Uterus (tissue), 2 donors: ENCODE measurements at regions not wholly inside any gene's neighbourhood (a gene's known extent, or its start where the extent isn't known, plus 50 kb on each side); places are given as distances from the start of the nearest gene placed in this dataset.

Source experiments
- POLR2A ChIP-seq, 2 donors: fragments of 450-650 bp; IDR thresholded peaks; one replicate each; pipeline ENCODE4 v1.6.1; 2016; ENCODE audit warnings: antibody characterized with exemption in 2 of 2, mild to moderate bottlenecking in 1 of 2, moderate library complexity in 1 of 2
- TF ChIP-seq, protein P1 (sequence below), 4 experiments: fragments of 200-600 bp in 2 of 4; fragments of 450-650 bp in 2 of 4; sonication (generic) in 2 of 4; IDR thresholded peaks; one replicate each; pipeline ENCODE4 v1.5.1; 2016 to 2019; ENCODE audit warnings: antibody characterized with exemption in 4 of 4, mild to moderate bottlenecking in 2 of 4, moderate library complexity in 1 of 4

DNA sequence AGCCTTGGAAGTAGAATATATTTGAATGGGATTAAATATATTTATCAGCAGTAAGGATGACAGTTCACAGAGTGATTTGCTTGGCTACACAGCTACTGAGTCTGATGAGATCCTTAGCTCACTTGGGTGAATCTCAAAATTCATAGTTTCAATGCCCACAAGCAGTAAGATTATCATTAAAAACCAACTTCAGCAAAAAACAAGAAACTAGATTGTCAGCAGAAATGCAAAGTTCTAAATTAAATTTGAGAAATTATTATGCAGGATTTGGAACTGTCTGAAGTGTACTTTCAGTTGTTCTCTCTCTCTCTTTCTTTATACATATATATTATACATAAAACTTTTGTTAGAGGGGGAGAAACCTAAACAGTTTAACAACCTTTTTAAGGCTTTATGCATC is 288.8 kb upstream of the SASH1 start:
- TF ChIP-seq, protein P1, sequence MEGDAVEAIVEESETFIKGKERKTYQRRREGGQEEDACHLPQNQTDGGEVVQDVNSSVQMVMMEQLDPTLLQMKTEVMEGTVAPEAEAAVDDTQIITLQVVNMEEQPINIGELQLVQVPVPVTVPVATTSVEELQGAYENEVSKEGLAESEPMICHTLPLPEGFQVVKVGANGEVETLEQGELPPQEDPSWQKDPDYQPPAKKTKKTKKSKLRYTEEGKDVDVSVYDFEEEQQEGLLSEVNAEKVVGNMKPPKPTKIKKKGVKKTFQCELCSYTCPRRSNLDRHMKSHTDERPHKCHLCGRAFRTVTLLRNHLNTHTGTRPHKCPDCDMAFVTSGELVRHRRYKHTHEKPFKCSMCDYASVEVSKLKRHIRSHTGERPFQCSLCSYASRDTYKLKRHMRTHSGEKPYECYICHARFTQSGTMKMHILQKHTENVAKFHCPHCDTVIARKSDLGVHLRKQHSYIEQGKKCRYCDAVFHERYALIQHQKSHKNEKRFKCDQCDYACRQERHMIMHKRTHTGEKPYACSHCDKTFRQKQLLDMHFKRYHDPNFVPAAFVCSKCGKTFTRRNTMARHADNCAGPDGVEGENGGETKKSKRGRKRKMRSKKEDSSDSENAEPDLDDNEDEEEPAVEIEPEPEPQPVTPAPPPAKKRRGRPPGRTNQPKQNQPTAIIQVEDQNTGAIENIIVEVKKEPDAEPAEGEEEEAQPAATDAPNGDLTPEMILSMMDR (IDR thresholded peaks at IDR 0.05): no peak
- no peak for TF ChIP-seq POLR2A (IDR thresholded peaks at IDR 0.05)
